HG02588 (cell line): ENCODE measurements at regions not wholly inside any gene's neighbourhood (a gene's known extent, or its start where the extent isn't known, plus 50 kb on each side); places are given as distances from the start of the nearest gene placed in this dataset.

Experiments used
- ATAC-seq: cut with Tn5 transposase; IDR thresholded peaks from one replicate; pipeline ENCODE4 v1.9.1; 2021; ENCODE audit warnings: mild to moderate bottlenecking, moderate library complexity; ENCODE audit not compliant: unreplicated experiment

- no peak for ATAC-seq
Measured at GRCh38 chr19:16022251-16022650, 54.0 kb upstream of the TPM4 start.

GRCh38 chr19:16022681-16023080, 53.6 kb upstream of the TPM4 start:
- ATAC-seq, result no peak

- ATAC-seq, result no peak
Measured at GRCh38 chr19:16023146-16023915, 53.0 kb upstream of the TPM4 start.

GRCh38 chr19:16024266-16025107, 51.8 kb upstream of the TPM4 start:
- ATAC-seq, result no peak

GRCh38 chr19:16025108-16026101, 50.9 kb upstream of the TPM4 start:
- no peak for ATAC-seq

- no peak for ATAC-seq
Measured at GRCh38 chr19:16026131-16026530, 50.2 kb upstream of the TPM4 start.
